ENCODE measurements at regions not wholly inside any gene's neighbourhood (a gene's known extent, or its start where the extent isn't known, plus 50 kb on each side); places are given as distances from the start of the nearest gene placed in this dataset.

DNA sequence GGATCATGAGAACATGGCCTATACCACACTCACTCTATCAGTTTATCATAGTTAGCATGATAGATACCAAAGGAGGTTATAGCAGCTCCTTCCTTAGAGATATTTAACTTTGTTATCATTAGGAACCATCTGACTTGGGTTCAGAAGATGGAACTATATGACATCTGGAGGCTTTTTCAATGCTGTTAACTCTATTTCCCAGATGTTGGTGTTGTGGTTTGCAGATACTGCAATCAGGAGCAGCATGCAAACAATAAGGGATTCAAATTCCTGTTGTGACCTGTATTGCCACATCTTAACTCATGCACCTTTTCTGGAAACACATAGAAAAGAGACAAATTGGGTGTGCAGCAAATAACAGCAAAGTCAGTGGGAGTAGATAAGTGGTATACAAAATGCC lies 201.7 kb downstream of the NNT start:
- Histone ChIP-seq H3F3A (ENCODE audit: insufficient read depth, low read depth) (no peaks in the 10 kb centered on the region), H4K20me1 (ENCODE audit: insufficient read depth) (no peaks in the 10 kb centered on the region; the same call in 1 of the 2 replicates), H3K79me2 (ENCODE audit: low read depth) (no peaks in the 10 kb centered on the region), H3K4me2 (no peak overlapping the region), H2AFZ (no peak overlapping the region), H3K4me1 (replicated peaks; ENCODE audit: insufficient read depth) (no peaks in the 10 kb centered on the region), H3K27ac (no peak overlapping the region), H3K36me3 (ENCODE audit: low read depth) (no peaks in the 10 kb centered on the region), H3K9me3 (ENCODE audit: insufficient read depth, low read depth) (no peaks in the 10 kb centered on the region), H3K4me3 (no peak overlapping the region), H3K9me2 (ENCODE audit: insufficient read depth) (no peaks in the 10 kb centered on the region), H3K27me3 (ENCODE audit: insufficient read depth, low read depth) (peaks cover 7% of the 10 kb centered on the region)
- TF ChIP-seq, protein P1, sequence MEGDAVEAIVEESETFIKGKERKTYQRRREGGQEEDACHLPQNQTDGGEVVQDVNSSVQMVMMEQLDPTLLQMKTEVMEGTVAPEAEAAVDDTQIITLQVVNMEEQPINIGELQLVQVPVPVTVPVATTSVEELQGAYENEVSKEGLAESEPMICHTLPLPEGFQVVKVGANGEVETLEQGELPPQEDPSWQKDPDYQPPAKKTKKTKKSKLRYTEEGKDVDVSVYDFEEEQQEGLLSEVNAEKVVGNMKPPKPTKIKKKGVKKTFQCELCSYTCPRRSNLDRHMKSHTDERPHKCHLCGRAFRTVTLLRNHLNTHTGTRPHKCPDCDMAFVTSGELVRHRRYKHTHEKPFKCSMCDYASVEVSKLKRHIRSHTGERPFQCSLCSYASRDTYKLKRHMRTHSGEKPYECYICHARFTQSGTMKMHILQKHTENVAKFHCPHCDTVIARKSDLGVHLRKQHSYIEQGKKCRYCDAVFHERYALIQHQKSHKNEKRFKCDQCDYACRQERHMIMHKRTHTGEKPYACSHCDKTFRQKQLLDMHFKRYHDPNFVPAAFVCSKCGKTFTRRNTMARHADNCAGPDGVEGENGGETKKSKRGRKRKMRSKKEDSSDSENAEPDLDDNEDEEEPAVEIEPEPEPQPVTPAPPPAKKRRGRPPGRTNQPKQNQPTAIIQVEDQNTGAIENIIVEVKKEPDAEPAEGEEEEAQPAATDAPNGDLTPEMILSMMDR (conservative IDR thresholded peaks at IDR 0.05), result no peak
- TF ChIP-seq EZH2 (IDR thresholded peaks at IDR 0.05; ENCODE audit: low read depth), result no peak
- CTCF ChIA-PET, result no interaction called here
- intact Hi-C loops (cut with micrococcal nuclease; ENCODE audit: unreplicated experiment), result no loop called here
- no TSS peak for BruUV-seq (replicated peaks)
- POLR2A ChIA-PET (ENCODE audit: unreplicated experiment), result no interaction called here
- DNase-seq, result no peak

DNA sequence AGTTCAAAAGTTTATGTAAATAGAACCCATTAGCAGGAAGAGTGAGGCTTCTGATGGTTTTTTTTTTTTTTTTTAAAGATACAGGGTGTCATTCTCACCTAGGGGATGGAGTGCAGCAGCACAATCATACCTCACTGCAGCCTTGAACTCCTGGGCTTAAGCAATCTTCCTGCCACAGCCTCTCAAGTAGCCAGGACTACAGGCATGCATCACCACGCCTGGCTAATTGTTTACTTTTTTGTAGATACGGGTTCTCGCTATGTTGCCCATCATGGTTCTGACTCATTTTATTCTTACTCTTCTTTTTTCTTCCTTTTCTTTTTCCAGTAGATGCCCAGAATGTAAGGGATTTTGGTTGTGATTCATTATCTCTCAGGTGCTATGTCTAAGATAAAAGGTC lies 201.1 kb downstream of the NNT start:
- no peaks in the 10 kb centered on the region for H3K9me3 ChIP-seq (ENCODE audit: insufficient read depth, low read depth)
- ChIA-PET CTCF (no interaction called here), POLR2A (ENCODE audit: unreplicated experiment) (no interaction called here)
- DNase-seq, result no peak
- no TSS peak for BruUV-seq (replicated peaks)
- H3K79me2 ChIP-seq (ENCODE audit: low read depth), result no peaks in the 10 kb centered on the region
- H3K4me1 ChIP-seq (replicated peaks; ENCODE audit: insufficient read depth), result no peaks in the 10 kb centered on the region
- intact Hi-C loops (cut with micrococcal nuclease; ENCODE audit: unreplicated experiment), result no loop called here
- no peaks in the 10 kb centered on the region for H3K36me3 ChIP-seq (ENCODE audit: low read depth)
- H3K4me3 ChIP-seq, result no peak overlapping the region
- H3K9me2 ChIP-seq (ENCODE audit: insufficient read depth), result no peaks in the 10 kb centered on the region
- no peak overlapping the region for H2AFZ ChIP-seq
- no peak overlapping the region for H3K4me2 ChIP-seq
- H3K27me3 ChIP-seq (ENCODE audit: insufficient read depth, low read depth), result peaks cover 7% of the 10 kb centered on the region
- H3K27ac ChIP-seq, result no peak overlapping the region
- no peaks in the 10 kb centered on the region; the same call in 1 of the 2 replicates for H4K20me1 ChIP-seq (ENCODE audit: insufficient read depth)
- TF ChIP-seq, protein P1 (conservative IDR thresholded peaks at IDR 0.05), result no peak
- no peak for TF ChIP-seq EZH2 (IDR thresholded peaks at IDR 0.05; ENCODE audit: low read depth)
- H3F3A ChIP-seq (ENCODE audit: insufficient read depth, low read depth), result no peaks in the 10 kb centered on the region

DNA sequence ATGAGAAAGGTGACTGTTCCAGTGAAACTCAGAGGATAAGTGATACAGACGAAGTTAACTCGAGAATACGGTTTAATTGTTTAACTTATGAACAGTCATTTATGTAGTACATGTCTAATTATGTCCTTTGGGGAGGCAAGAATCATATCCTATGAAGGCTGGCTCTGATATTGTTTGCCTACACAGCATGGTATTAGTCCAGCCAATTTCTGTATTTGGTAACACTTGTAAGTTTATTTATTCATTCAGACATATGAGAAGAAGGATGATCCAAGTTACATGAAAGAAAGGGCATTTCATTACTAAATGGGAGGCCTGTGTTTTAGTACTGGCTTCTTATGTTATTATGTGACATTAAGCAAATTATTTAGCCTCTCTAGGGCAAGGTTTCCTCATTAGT lies 199.7 kb downstream of the NNT start:
- H2AFZ ChIP-seq, result no peak overlapping the region
- H3K4me1 ChIP-seq (replicated peaks; ENCODE audit: insufficient read depth), result no peaks in the 10 kb centered on the region
- peaks cover 7% of the 10 kb centered on the region for H3K27me3 ChIP-seq (ENCODE audit: insufficient read depth, low read depth)
- intact Hi-C loops (cut with micrococcal nuclease; ENCODE audit: unreplicated experiment), result no loop called here
- H4K20me1 ChIP-seq (ENCODE audit: insufficient read depth), result no peaks in the 10 kb centered on the region; the same call in 1 of the 2 replicates
- TF ChIP-seq, protein P1 (conservative IDR thresholded peaks at IDR 0.05), result no peak
- no peak for TF ChIP-seq EZH2 (IDR thresholded peaks at IDR 0.05; ENCODE audit: low read depth)
- H3K9me3 ChIP-seq (ENCODE audit: insufficient read depth, low read depth), result no peaks in the 10 kb centered on the region
- BruUV-seq (replicated peaks), result no TSS peak
- no peaks in the 10 kb centered on the region for H3K79me2 ChIP-seq (ENCODE audit: low read depth)
- no peak overlapping the region for H3K4me3 ChIP-seq
- no peaks in the 10 kb centered on the region for H3F3A ChIP-seq (ENCODE audit: insufficient read depth, low read depth)
- no peak overlapping the region for H3K4me2 ChIP-seq
- no peak for DNase-seq
- H3K36me3 ChIP-seq (ENCODE audit: low read depth), result no peaks in the 10 kb centered on the region
- CTCF ChIA-PET, result no interaction called here
- H3K9me2 ChIP-seq (ENCODE audit: insufficient read depth), result no peaks in the 10 kb centered on the region
- no peak overlapping the region for H3K27ac ChIP-seq
- POLR2A ChIA-PET (ENCODE audit: unreplicated experiment), result no interaction called here

Measured in PC-9 (cell line).